GM12878 (cell line): ENCODE measurements at regions not wholly inside any gene's neighbourhood (a gene's known extent, or its start where the extent isn't known, plus 50 kb on each side); places are given as distances from the start of the nearest gene placed in this dataset.

Source experiments
- CTCF ChIP-seq, 3 experiments: IDR thresholded peaks in 2 of 3; conservative IDR thresholded peaks in 1 of 3; 2 replicates each; pipeline ENCODE4 v1.5.1; 2011; ENCODE audit warnings: low read depth in 3 of 3, low read length in 3 of 3, mild to moderate bottlenecking in 3 of 3, control low read depth in 2 of 3, moderate library complexity in 2 of 3, inconsistent platforms in 1 of 3, mixed read lengths in 1 of 3; ENCODE audit not compliant: control insufficient read depth in 2 of 3, insufficient read depth in 1 of 3; ENCODE audit errors: extremely low read depth in 1 of 3
- EP300 ChIP-seq, 2 experiments: fragments of 150-350 bp in 1 of 2; IDR thresholded peaks; 2 replicates each; pipeline ENCODE4 v1.6.1; 2011 to 2012; ENCODE audit warnings: low read depth in 2 of 2, low read length in 2 of 2, borderline replicate concordance in 1 of 2, improper control_type of control experiment in 1 of 2, inconsistent platforms in 1 of 2; ENCODE audit not compliant: control insufficient read depth in 1 of 2
- ETV6 ChIP-seq, 2 experiments: fragments of 450-650 bp in 1 of 2; IDR thresholded peaks in 1 of 2; conservative IDR thresholded peaks in 1 of 2; 2 replicates each; pipeline ENCODE4 v1.6.1; 2014; ENCODE audit warnings: antibody characterized with exemption in 1 of 2, borderline replicate concordance in 1 of 2, low read depth in 1 of 2, mild to moderate bottlenecking in 1 of 2, moderate library complexity in 1 of 2
- EZH2 ChIP-seq: IDR thresholded peaks from 2 replicates; pipeline ENCODE4 v1.6.1; 2012; ENCODE audit warnings: low read depth, mild to moderate bottlenecking, control low read depth, inconsistent platforms, low read length, borderline replicate concordance; ENCODE audit not compliant: control insufficient read depth
- KDM1A ChIP-seq: fragments of 200-600 bp; sonication (generic); IDR thresholded peaks from 2 replicates; pipeline ENCODE4 v1.6.1; 2016; ENCODE audit warnings: borderline replicate concordance
- MAX ChIP-seq: IDR thresholded peaks from 2 replicates; pipeline ENCODE4 v1.6.1; 2012; ENCODE audit warnings: low read depth, low read length, improper control_type of control experiment
- NBN ChIP-seq: fragments of 450-650 bp; IDR thresholded peaks from 2 replicates; pipeline ENCODE4 v1.6.1; 2016
- POLR2A ChIP-seq: IDR thresholded peaks from 2 replicates; pipeline ENCODE4 v1.6.1; 2011; ENCODE audit warnings: low read depth, mild to moderate bottlenecking, low read length
- POLR2AphosphoS5 ChIP-seq: IDR thresholded peaks from 2 replicates; pipeline ENCODE4 v1.6.1; 2011; ENCODE audit warnings: mild to moderate bottlenecking, low read length, inconsistent platforms
- RELA ChIP-seq: fragments of 450-650 bp; IDR thresholded peaks from 2 replicates; pipeline ENCODE4 v1.8.0; 2014; ENCODE audit warnings: borderline replicate concordance; ENCODE audit not compliant: partially characterized antibody
- TAF1 ChIP-seq: IDR thresholded peaks from 2 replicates; pipeline ENCODE4 v1.6.1; 2011; ENCODE audit warnings: mild to moderate bottlenecking, low read depth, low read length, borderline replicate concordance
- TBL1XR1 ChIP-seq: IDR thresholded peaks from 2 replicates; pipeline ENCODE4 v1.6.1; 2012; ENCODE audit warnings: low read depth, low read length, improper control_type of control experiment
- YBX1 ChIP-seq: fragments of 450-650 bp; IDR thresholded peaks from 2 replicates; pipeline ENCODE4 v1.6.1; 2016; ENCODE audit warnings: antibody characterized with exemption

- no peak for TF ChIP-seq POLR2A
- no peak for TF ChIP-seq NBN
- no peak for TF ChIP-seq EP300 (IDR thresholded peaks at IDR 0.05; ENCODE audit: borderline replicate concordance in 1 of 2, control insufficient read depth in 1 of 2, low read depth in 2 of 2, low read length in 2 of 2)
- no peak for TF ChIP-seq CTCF (IDR thresholded peaks at IDR 0.05 in 2 of 3, conservative IDR thresholded peaks at IDR 0.05 in 1 of 3; ENCODE audit: control insufficient read depth in 2 of 3, extremely low read depth in 1 of 3, insufficient read depth in 1 of 3, low read depth in 3 of 3, low read length in 3 of 3)
- TF ChIP-seq EZH2, result no peak
- TF ChIP-seq ETV6 (conservative IDR thresholded peaks at IDR 0.05 in 1 of 2, IDR thresholded peaks at IDR 0.05 in 1 of 2; ENCODE audit: borderline replicate concordance in 1 of 2, low read depth in 1 of 2), result no peak
- no peak for TF ChIP-seq MAX
- TF ChIP-seq TBL1XR1, result no peak
- no peak for TF ChIP-seq POLR2AphosphoS5
- no peak for TF ChIP-seq KDM1A
- no peak for TF ChIP-seq RELA
- TF ChIP-seq YBX1, result no peak
- TF ChIP-seq TAF1, result no peak
Measured at GRCh38 chr4:124331781-124332180, 380.8 kb downstream of the ANKRD50 start.
